GM23338 (cell line): ENCODE measurements at regions not wholly inside any gene's neighbourhood (a gene's known extent, or its start where the extent isn't known, plus 50 kb on each side); places are given as distances from the start of the nearest gene placed in this dataset.

Source experiments
- CREB1 ChIP-seq: fragments of 250-450 bp; sonication (Bioruptor Pico); IDR thresholded peaks from 2 replicates; pipeline ENCODE4 v1.5.0; 2020; ENCODE audit warnings: low read depth, mild to moderate bottlenecking, moderate library complexity
- CTCF ChIP-seq, 2 experiments: fragments of 200-600 bp in 1 of 2; sonication (generic) in 1 of 2; conservative IDR thresholded peaks; 2 replicates each; pipeline versions ENCODE4 v1.5.1 to v1.6.1; 2016 to 2017; ENCODE audit warnings: antibody characterized with exemption in 2 of 2, low read depth in 2 of 2, mild to moderate bottlenecking in 2 of 2, moderate library complexity in 1 of 2
- ETS1 ChIP-seq: IDR thresholded peaks from 2 replicates; pipeline ENCODE4 v1.6.1; 2016; ENCODE audit warnings: antibody characterized with exemption
- EZH2 ChIP-seq: fragments of 200-600 bp; sonication (generic); IDR thresholded peaks from one replicate; pipeline ENCODE4 v1.8.0; 2017; ENCODE audit warnings: antibody characterized with exemption, mild to moderate bottlenecking, low read depth; ENCODE audit not compliant: unreplicated experiment
- EZH2phosphoT487 ChIP-seq: fragments of 200-600 bp; sonication (generic); IDR thresholded peaks from one replicate; pipeline ENCODE4 v1.8.1; 2018; ENCODE audit warnings: antibody characterized with exemption; ENCODE audit not compliant: unreplicated experiment
- POLR2AphosphoS5 ChIP-seq: IDR thresholded peaks from 2 replicates; pipeline ENCODE4 v1.6.1; 2016; ENCODE audit warnings: antibody characterized with exemption, low read depth
- REST ChIP-seq: IDR thresholded peaks from one replicate; pipeline ENCODE4 v1.6.1; 2018; ENCODE audit warnings: antibody characterized with exemption; ENCODE audit not compliant: unreplicated experiment

GRCh38 chr12:97260786-97261185 lies 201.8 kb upstream of the RMST start:
- TF ChIP-seq REST (no peak), CTCF (conservative IDR thresholded peaks at IDR 0.05; ENCODE audit: low read depth in 2 of 2) (no peak), POLR2AphosphoS5 (no peak), EZH2 (no peak), CREB1 (CRISPR knock-in tag) (no peak), EZH2phosphoT487 (no peak), ETS1 (no peak)
